GM10266 (cell line): ENCODE measurements at regions not wholly inside any gene's neighbourhood (a gene's known extent, or its start where the extent isn't known, plus 50 kb on each side); places are given as distances from the start of the nearest gene placed in this dataset.

Source experiments
- DNase-seq: peaks from one replicate; pipeline ENCODE4 v3.0.0; 2012; ENCODE audit errors: extremely low spot score
- CTCF ChIP-seq: IDR thresholded peaks from 2 replicates; pipeline ENCODE4 v1.5.1; 2012; ENCODE audit warnings: mild to moderate bottlenecking, low read depth; ENCODE audit not compliant: control insufficient read depth, insufficient read depth; ENCODE audit errors: missing control alignments

GRCh38 chr12:13278249-13278787, 81.8 kb downstream of the EMP1 start:
- peak; percentile 81 for TF ChIP-seq CTCF
- DNase-seq: peak; percentile 64

GRCh38 chr12:13277293-13277692, 80.8 kb downstream of the EMP1 start:
- DNase-seq: no peak
- no peak for TF ChIP-seq CTCF

GRCh38 chr12:13275241-13276085, 78.9 kb downstream of the EMP1 start:
- no peak for TF ChIP-seq CTCF
- no peak for DNase-seq

- no peak for TF ChIP-seq CTCF
- no peak for DNase-seq
These were observed 77.3 kb downstream of the EMP1 start for GRCh38 chr12:13273850-13274249.

- no peak for TF ChIP-seq CTCF
- DNase-seq: no peak
These were observed 76.6 kb downstream of the EMP1 start for GRCh38 chr12:13273097-13273496.

- TF ChIP-seq CTCF: no peak
- DNase-seq: no peak
These were observed 74.3 kb downstream of the EMP1 start for GRCh38 chr12:13270817-13271216.
